AG10803 (cell line): ENCODE measurements at regions not wholly inside any gene's neighbourhood (a gene's known extent, or its start where the extent isn't known, plus 50 kb on each side); places are given as distances from the start of the nearest gene placed in this dataset.
"Not testable (repeated sequence)": the region's sequence is repeated elsewhere in the genome, so short reads cannot be mapped to it uniquely, and the experiment has no call there.

Source experiments
- DNase-seq: peaks from one replicate; pipeline ENCODE4 v3.0.0; 2010; ENCODE audit warnings: low read depth
- H3K4me3 ChIP-seq: 2 replicates; pipeline ENCODE4 v1.5.1; 2011; ENCODE audit warnings: mild to moderate bottlenecking, low read length, control low read depth
- CTCF ChIP-seq: conservative IDR thresholded peaks from 2 replicates; pipeline ENCODE4 v1.5.1; 2011; ENCODE audit warnings: mild to moderate bottlenecking, low read length, control low read depth, inconsistent platforms

- no peak overlapping the region for H3K4me3 ChIP-seq
- TF ChIP-seq CTCF, result no peak
Measured at GRCh38 chr12:47407463-47408129, 298.2 kb downstream of the RPAP3 start.

GRCh38 chr12:47403681-47404080 is 302.1 kb downstream of the RPAP3 start:
- no peak overlapping the region for H3K4me3 ChIP-seq
- TF ChIP-seq CTCF, result no peak
- no peak for DNase-seq

More at GRCh38 chr12:47407463-47408129, 298.2 kb downstream of the RPAP3 start:
- DNase-seq, result no peak

DNA sequence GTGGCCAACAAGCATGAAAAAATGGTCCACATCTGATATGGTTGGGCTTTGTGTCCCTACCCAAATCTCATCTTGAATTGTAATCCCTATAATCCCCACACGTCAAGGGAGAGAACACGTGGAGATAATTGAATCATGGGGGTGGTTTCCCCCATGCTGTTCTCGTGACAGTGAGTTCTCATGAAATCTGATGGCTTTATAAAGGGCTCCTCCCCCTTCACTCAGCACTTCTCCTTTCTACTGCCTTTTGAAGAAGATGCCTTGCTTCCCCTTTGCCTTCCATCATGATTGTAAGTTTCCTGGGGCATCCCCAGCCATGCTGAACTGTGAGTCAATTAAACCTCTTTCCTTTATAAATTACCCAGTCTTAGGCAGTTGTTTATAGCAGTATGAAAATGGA is 304.6 kb downstream of the RPAP3 start:
- not testable (repeated sequence) for DNase-seq, H3K4me3 ChIP-seq

DNA sequence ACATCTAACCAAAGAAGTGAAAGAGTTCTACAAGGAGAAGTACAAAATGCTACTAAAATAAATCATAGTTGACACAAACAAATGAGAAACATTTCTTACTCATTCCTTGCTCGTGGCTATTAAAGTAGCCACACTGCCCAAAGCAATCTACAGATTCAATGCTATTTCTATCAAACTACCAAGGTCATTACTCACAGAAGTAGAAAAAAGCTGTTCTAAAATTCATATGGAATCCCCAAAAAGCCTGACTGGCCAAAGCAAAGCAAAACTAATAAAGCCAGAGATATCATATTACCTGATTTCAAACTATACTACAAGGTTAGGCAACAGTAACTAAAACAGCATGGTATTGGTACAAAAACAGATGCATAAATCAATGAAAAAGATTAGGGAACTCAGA is 305.6 kb downstream of the RPAP3 start:
- H3K4me3 ChIP-seq, result no peak overlapping the region
- DNase-seq, result peak; percentile 66
- no peak for TF ChIP-seq CTCF

DNA sequence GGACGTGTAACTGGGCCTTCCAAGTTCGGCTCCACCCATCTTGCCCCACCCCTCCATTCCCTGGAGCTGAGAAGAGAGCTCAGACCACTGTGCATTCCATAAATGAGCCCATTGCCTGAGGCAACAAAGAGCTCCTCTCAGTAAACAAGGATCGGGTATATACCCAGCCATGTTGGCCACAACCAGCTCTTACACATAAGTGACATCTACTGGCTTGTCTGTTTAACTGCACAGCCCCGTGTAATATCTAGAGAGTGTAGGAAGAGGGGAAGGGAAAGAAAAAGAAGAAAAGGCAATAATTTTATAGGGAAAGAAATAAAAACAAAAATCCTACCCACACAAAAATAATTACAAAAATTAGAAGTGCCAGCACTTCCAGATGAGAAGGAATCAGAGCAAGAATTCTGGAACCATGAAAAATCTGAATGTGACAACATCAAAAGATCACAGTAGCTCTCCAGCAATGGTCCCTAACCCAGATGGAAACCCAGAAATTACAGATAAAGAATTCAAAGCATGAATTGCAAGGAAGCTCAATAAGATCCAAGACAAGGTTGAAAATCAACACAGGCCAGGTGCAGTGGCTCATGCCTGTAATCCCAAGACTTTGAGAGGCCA is 308.1 kb downstream of the RPAP3 start:
- H3K4me3 ChIP-seq, result no peak overlapping the region
- peak; percentile 81 for DNase-seq
- TF ChIP-seq CTCF, result peak; percentile 62

- TF ChIP-seq CTCF, result no peak
- no peak overlapping the region for H3K4me3 ChIP-seq
- DNase-seq, result peak; percentile 43
Measured at GRCh38 chr12:47396902-47397663, 308.7 kb downstream of the RPAP3 start.

GRCh38 chr12:47394070-47394469 is 311.8 kb downstream of the RPAP3 start:
- no peak for TF ChIP-seq CTCF
- peak; percentile 31 for DNase-seq
- no peak overlapping the region for H3K4me3 ChIP-seq
